Body of pancreas (tissue), 4 donors: ENCODE measurements at regions not wholly inside any gene's neighbourhood (a gene's known extent, or its start where the extent isn't known, plus 50 kb on each side); places are given as distances from the start of the nearest gene placed in this dataset.

Experiments
- ATAC-seq: fragments of 150-250 bp; one replicate; pipeline ENCODE4 v1.9.1; 2016
- DNase-seq, 4 donors: peaks; one replicate each; pipeline ENCODE4 v3.0.0-alpha.2; 2019
- H3K27ac ChIP-seq, 4 donors: fragments of 200-600 bp; sonication (generic); 1 replicate in 3 of 4; 2 replicates in 1 of 4; pipeline versions ENCODE4 v1.5.1 to v1.6.1; 2016 to 2019; ENCODE audit warnings: mild to moderate bottlenecking in 1 of 4, mixed read lengths in 1 of 4, moderate library complexity in 1 of 4
- H3K27me3 ChIP-seq, 2 donors: fragments of 200-600 bp; sonication (generic); one replicate each; pipeline ENCODE4 v1.6.0; 2016; ENCODE audit warnings: mild to moderate bottlenecking in 1 of 2
- H3K36me3 ChIP-seq, 2 donors: fragments of 200-600 bp; sonication (generic); replicated peaks in 1 of 2; 2 replicates each; pipeline ENCODE4 v1.5.1; 2016; ENCODE audit warnings: low read depth in 2 of 2; ENCODE audit not compliant: insufficient read depth in 1 of 2
- H3K4me1 ChIP-seq: fragments of 200-600 bp; sonication (generic); one replicate; pipeline ENCODE4 v1.6.0; 2016
- H3K4me3 ChIP-seq, 2 donors: fragments of 200-600 bp; sonication (generic); 1 replicate in 1 of 2; 2 replicates in 1 of 2; pipeline ENCODE4 v1.5.1; 2016 to 2019
- H3K9me3 ChIP-seq, 3 donors: fragments of 200-600 bp; sonication (generic); 1 replicate in 2 of 3; 2 replicates in 1 of 3; pipeline ENCODE4 v1.5.1; 2016
- POLR2A ChIP-seq, 3 donors: fragments of 450-650 bp; IDR thresholded peaks; one replicate each; pipeline ENCODE4 v1.6.1; 2016; ENCODE audit warnings: antibody characterized with exemption in 3 of 3, mild to moderate bottlenecking in 2 of 3
- WGBS, 2 donors: methylation state at CpG; one replicate each; pipeline ENCODE4 v1.1.5; 2017; 5-methylcytosine and 5-hydroxymethylcytosine counted together
- intact Hi-C: fragments of 100-400 bp; cut with DNase I; formaldehyde crosslinking; loops from one replicate; pipeline ENCODE4 v1.15.1; 2023
- TF ChIP-seq, protein P1 (sequence below), 7 experiments: fragments of 450-650 bp in 4 of 7; fragments of 200-600 bp in 3 of 7; sonication (generic) in 3 of 7; IDR thresholded peaks; one replicate each; pipeline ENCODE4 v1.5.1; 2016 to 2019; ENCODE audit warnings: antibody characterized with exemption in 7 of 7

DNA sequence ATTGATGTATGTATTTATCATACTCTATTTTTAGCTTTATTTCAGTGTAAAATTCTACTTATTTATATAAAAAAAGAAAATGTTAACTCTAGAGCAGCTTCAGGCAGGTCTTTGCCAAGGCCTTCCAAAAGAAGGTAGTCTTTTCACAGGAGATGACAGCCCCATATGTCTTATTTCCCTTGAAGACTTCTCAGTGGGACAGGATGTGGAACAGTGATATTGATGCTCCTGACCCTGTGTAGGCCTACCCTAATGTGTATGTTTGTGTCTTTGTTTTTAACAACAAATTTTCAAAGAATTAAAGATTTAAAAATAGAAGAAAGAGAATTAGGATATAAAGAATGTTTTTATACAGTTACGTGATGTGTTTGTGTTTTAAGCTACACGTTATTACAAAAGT, 1593.6 kb downstream of the AMY1C start:
- WGBS, 2 donors = 73 to 79% methylated on average over 2 of the region's 2 CpGs
- no peak for DNase-seq

DNA sequence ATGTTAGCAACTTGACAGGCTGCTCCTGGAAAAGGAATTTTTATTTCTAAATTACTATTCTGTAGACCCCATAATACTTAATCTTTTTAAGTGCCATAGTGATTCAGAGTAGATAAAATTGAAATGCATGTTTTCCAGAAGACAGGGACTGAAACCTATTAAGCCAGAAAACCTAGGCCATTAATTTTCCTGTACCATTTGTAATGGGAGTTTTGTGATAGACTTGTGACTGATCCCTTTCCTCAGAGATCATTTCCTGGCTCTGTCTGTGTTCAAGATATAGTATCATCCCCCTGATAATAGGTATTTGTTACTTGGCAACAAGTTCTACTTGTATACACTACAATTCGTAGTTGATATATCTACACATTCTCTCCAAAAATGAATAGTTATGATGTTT, 1609.8 kb downstream of the AMY1C start:
- ATAC-seq (no peak), DNase-seq (no peak)
- WGBS, 2 donors = 36 to 38% methylated on average over 1 of the region's 1 CpG
- no peak overlapping the region for H3K4me3 ChIP-seq
- H3K27ac ChIP-seq = no peak overlapping the region
- H3K4me1 ChIP-seq = no peaks in the 10 kb centered on the region
- intact Hi-C loops = no loop called here
- no peaks in the 10 kb centered on the region for H3K27me3 ChIP-seq
- TF ChIP-seq, protein P1, sequence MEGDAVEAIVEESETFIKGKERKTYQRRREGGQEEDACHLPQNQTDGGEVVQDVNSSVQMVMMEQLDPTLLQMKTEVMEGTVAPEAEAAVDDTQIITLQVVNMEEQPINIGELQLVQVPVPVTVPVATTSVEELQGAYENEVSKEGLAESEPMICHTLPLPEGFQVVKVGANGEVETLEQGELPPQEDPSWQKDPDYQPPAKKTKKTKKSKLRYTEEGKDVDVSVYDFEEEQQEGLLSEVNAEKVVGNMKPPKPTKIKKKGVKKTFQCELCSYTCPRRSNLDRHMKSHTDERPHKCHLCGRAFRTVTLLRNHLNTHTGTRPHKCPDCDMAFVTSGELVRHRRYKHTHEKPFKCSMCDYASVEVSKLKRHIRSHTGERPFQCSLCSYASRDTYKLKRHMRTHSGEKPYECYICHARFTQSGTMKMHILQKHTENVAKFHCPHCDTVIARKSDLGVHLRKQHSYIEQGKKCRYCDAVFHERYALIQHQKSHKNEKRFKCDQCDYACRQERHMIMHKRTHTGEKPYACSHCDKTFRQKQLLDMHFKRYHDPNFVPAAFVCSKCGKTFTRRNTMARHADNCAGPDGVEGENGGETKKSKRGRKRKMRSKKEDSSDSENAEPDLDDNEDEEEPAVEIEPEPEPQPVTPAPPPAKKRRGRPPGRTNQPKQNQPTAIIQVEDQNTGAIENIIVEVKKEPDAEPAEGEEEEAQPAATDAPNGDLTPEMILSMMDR (IDR thresholded peaks at IDR 0.05) = no peak
- no peak for TF ChIP-seq POLR2A (IDR thresholded peaks at IDR 0.05)
- H3K9me3 ChIP-seq = no peaks in the 10 kb centered on the region
- H3K36me3 ChIP-seq = no peaks in the 10 kb centered on the region

More for the DNA sequence above, 1593.6 kb downstream of the AMY1C start:
- H3K9me3 ChIP-seq = no peaks in the 10 kb centered on the region
- intact Hi-C loops = no loop called here
- H3K27me3 ChIP-seq = no peaks in the 10 kb centered on the region
- H3K36me3 ChIP-seq = no peaks in the 10 kb centered on the region
- no peak for TF ChIP-seq POLR2A (IDR thresholded peaks at IDR 0.05)
- TF ChIP-seq, protein P1 (IDR thresholded peaks at IDR 0.05) = no peak
- H3K4me1 ChIP-seq = no peaks in the 10 kb centered on the region
- no peak overlapping the region for H3K27ac ChIP-seq
- H3K4me3 ChIP-seq = no peak overlapping the region
- no peak for ATAC-seq

DNA sequence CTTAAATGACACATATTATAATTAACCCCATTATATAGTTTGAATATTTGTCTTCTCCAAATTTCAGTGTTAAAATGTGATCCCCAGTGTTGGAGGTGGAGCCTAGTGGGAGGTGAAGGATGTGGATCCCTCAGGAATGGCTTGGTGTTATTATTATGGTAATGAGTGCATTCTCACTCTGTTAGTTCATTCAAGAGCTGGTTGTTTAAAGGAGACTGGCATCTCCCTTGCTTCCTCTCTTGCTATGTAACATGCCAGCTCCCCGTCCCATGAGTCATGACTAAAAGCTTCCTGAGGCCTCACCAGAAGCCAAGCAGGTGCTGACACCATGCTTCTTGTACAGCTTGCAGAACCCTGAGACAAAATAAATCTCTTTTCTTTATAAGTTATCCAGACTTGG, 1612.7 kb downstream of the AMY1C start:
- TF ChIP-seq, protein P1 (IDR thresholded peaks at IDR 0.05) = no peak
- no peak for TF ChIP-seq POLR2A (IDR thresholded peaks at IDR 0.05)
- no peak for ATAC-seq
- Histone ChIP-seq H3K4me1 (no peaks in the 10 kb centered on the region), H3K36me3 (no peaks in the 10 kb centered on the region), H3K27ac (no peak overlapping the region), H3K9me3 (no peaks in the 10 kb centered on the region), H3K4me3 (no peak overlapping the region), H3K27me3 (no peaks in the 10 kb centered on the region)
- WGBS, 2 donors = 55 to 59% methylated on average over 1 of the region's 1 CpG
- intact Hi-C loops = no loop called here
- DNase-seq = no peak

DNA sequence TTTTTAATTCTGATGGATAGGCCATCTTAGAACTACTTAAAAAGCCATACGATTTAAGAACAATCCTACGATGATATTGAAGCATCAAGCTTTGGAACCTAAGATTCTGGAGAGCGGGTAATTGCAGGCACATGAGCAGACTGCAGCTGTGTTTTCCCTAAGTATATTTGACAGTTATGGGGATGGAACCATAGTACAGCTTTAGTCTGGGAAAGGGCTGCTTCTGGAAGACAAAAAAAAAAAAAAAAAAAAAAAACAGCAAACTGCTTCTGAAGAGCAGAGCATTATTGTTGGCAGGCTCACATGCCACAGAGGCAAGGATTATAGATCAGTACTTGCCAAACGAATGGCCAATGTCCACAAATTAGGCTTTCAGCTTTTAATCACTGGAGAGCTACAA, 1618.7 kb downstream of the AMY1C start:
- Histone ChIP-seq H3K9me3 (no peaks in the 10 kb centered on the region), H3K27ac (no peak overlapping the region), H3K4me3 (no peak overlapping the region), H3K4me1 (no peaks in the 10 kb centered on the region), H3K27me3 (no peaks in the 10 kb centered on the region), H3K36me3 (no peaks in the 10 kb centered on the region)
- ATAC-seq (no peak), DNase-seq (no peak)
- no peak for TF ChIP-seq POLR2A (IDR thresholded peaks at IDR 0.05)
- TF ChIP-seq, protein P1 (IDR thresholded peaks at IDR 0.05) = no peak
- intact Hi-C loops = no loop called here
- 56 to 61% methylated on average over 4 of the region's 4 CpGs for WGBS, 2 donors

DNA sequence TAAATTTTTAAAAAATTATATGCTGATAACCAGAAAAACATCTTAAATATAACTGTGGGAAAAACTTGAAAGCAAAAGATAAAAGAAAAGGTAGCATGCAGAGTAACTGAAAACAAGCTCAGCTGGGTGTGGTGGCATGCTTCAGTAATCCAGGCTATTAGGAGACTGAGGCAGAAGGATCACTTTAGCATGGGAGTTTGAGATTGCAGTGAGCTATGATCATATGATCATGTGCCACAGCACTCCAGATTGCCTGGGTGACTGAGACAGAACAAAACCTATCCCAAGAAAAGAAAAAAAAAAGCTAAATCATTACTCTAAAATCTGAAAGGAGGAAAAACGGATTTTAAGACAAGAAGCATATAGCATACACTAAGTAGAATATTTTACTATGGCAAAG, 1624.0 kb downstream of the AMY1C start:
- H3K36me3 ChIP-seq = no peaks in the 10 kb centered on the region
- ATAC-seq = no peak
- intact Hi-C loops = no loop called here

More for the DNA sequence above, 1624.0 kb downstream of the AMY1C start:
- no peak overlapping the region for H3K27ac ChIP-seq
- 29 to 31% methylated on average over 1 of the region's 1 CpG for WGBS, 2 donors
- no peaks in the 10 kb centered on the region for H3K27me3 ChIP-seq
- H3K4me1 ChIP-seq = no peaks in the 10 kb centered on the region
- no peak for DNase-seq
- H3K9me3 ChIP-seq = no peaks in the 10 kb centered on the region
- H3K4me3 ChIP-seq = no peak overlapping the region
- no peak for TF ChIP-seq POLR2A (IDR thresholded peaks at IDR 0.05)
- TF ChIP-seq, protein P1 (IDR thresholded peaks at IDR 0.05) = no peak
